ENCODE measurements at regions not wholly inside any gene's neighbourhood (a gene's known extent, or its start where the extent isn't known, plus 50 kb on each side); places are given as distances from the start of the nearest gene placed in this dataset.

DNA sequence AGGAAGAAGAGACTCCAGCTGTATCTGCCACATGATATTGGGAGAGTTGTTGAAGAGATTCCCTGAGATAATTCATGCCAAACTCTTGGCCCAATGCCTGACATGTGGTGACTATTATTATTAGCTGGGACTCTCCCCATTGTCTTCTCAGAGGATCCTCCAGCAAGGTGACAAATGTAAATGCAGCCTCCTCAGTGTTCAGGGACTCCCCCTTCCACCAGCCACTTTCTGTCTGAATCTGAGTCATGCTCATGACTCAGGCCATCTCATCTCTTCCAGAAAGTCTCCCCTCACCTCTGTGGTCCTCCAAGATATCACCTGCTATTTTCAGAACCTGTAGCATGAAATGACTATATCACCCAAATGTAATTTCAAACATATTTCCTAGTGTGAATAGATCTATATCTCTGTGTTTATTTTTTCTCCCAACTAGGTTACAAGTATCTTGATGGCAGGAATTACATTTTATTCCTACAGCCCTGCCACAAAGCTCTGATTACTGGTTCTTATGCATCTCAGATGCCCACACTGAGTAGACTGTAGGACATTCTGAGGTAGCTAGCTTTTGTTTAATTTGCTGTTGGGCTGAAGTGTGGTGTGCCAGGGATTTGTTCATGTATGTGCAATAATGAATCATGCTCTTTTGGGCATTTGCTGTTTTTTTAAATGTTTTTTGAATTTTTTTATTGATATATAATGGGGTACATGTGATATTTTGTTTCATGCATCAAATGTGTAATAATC is 126.6 kb upstream of the IL12B start:
- DNase-seq, result no peak
- no peaks in the 10 kb centered on the region for H3K27me3 ChIP-seq
- no peaks in the 10 kb centered on the region for H3K36me3 ChIP-seq
- intact Hi-C loops (cut with DNase I), result no loop called here
- no peak overlapping the region for H3K4me3 ChIP-seq (replicated peaks in 1 of 3)
- no peaks in the 10 kb centered on the region for H3K9me3 ChIP-seq
- H3K4me1 ChIP-seq, result peaks cover 0 to 7% of the 10 kb centered on the region in 2 donors
- H3K27ac ChIP-seq, result no peak overlapping the region
- TF ChIP-seq, protein P1, sequence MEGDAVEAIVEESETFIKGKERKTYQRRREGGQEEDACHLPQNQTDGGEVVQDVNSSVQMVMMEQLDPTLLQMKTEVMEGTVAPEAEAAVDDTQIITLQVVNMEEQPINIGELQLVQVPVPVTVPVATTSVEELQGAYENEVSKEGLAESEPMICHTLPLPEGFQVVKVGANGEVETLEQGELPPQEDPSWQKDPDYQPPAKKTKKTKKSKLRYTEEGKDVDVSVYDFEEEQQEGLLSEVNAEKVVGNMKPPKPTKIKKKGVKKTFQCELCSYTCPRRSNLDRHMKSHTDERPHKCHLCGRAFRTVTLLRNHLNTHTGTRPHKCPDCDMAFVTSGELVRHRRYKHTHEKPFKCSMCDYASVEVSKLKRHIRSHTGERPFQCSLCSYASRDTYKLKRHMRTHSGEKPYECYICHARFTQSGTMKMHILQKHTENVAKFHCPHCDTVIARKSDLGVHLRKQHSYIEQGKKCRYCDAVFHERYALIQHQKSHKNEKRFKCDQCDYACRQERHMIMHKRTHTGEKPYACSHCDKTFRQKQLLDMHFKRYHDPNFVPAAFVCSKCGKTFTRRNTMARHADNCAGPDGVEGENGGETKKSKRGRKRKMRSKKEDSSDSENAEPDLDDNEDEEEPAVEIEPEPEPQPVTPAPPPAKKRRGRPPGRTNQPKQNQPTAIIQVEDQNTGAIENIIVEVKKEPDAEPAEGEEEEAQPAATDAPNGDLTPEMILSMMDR (IDR thresholded peaks at IDR 0.05), result no peak

DNA sequence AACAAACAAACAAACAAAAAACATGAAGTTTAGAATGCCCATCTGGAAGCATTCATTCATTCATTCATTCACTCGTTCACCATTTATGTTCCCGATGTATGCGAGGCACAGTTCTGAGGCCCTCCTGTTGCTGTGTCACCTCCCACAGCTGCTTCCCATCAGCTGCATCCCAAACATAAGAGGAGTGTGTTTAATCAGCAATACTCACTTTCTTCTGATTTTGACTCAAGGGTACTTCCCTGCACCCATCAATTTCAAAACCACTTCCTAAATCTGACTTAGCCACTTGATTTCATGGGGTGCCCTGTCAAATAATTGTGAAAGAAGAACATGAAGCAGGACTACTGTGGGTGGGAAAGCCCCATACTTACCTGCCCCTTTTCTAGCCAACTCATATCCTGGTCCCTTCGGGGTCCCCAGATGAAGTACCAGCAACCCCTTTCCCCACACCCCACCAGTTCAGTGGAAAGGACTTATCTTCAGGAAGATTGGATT is 128.0 kb upstream of the IL12B start:
- Histone ChIP-seq H3K4me1 (peaks cover 8 to 20% of the 10 kb centered on the region in 2 donors), H3K4me3 (replicated peaks in 1 of 3) (no peak overlapping the region), H3K9me3 (no peaks in the 10 kb centered on the region), H3K27ac (no peak overlapping the region), H3K36me3 (no peaks in the 10 kb centered on the region), H3K27me3 (no peaks in the 10 kb centered on the region)
- intact Hi-C loops (cut with DNase I), result no loop called here
- TF ChIP-seq, protein P1 (IDR thresholded peaks at IDR 0.05), result no peak
- no peak for TF ChIP-seq POLR2A (IDR thresholded peaks at IDR 0.05)
- WGBS, 2 donors, result 82 to 92% methylated on average over 4 of the region's 4 CpGs
- DNase-seq, result no peak

DNA sequence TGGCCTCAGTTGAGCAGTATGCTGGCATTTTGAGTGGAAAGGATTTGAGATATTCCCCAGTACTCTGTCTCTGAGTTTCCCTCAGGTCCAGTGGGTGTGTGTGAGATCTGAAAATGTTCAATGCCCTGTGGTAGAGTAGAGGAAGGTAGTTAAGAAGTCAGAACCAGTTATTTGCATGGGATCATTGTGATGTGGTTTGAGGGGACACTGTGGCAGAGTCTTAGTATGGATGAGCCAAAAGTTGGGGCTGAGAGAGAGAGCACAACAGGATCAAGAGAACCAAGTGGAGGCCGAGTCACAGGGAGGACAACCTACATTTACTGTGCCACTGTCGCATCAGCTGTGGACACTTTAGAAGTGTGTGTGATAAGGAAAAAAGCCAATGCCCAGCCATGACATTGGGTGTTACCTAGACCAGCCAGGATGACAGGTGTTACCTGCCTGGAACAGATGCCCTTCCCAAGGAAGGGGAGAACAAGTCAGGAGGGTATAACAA is 128.9 kb upstream of the IL12B start:
- DNase-seq, result no peak
- no peak overlapping the region for H3K27ac ChIP-seq
- no peaks in the 10 kb centered on the region for H3K9me3 ChIP-seq
- H3K4me1 ChIP-seq, result peaks cover 8 to 22% of the 10 kb centered on the region in 2 donors
- no peaks in the 10 kb centered on the region for H3K36me3 ChIP-seq
- no peaks in the 10 kb centered on the region for H3K27me3 ChIP-seq
- WGBS, 2 donors, result 91 to 95% methylated on average over 2 of the region's 2 CpGs
- H3K4me3 ChIP-seq (replicated peaks in 1 of 3), result no peak overlapping the region
- intact Hi-C loops (cut with DNase I), result no loop called here
- TF ChIP-seq POLR2A (IDR thresholded peaks at IDR 0.05), result no peak
- TF ChIP-seq, protein P1 (IDR thresholded peaks at IDR 0.05), result no peak

DNA sequence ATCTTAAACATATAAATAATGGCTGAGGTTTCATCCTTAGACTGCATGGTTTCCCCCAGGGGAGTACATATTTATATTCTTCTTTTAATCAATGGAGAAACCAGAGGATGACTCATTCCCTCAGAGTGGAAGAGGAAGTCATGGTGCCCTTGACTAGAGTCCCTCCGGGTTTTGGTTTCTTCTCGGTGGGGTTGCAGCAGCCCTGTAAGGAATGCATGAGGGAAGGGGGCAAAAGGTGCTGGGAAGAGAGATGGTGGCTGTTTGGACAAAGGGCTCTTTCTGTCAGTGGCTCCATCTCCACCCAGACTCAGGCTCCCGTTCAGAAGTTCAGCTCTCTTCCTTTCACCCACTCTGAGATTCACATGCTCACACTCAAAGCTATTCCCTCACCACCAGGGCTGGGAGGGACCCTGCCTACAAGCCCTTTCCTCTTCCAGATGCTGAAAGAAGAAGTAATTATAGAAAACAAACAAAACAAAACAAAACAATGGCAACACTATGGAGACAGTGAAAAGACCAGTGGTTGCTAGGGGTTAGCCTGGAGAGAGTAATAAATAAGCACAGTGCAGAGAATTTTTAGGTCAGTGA is 129.8 kb upstream of the IL12B start:
- DNase-seq, result no peak
- TF ChIP-seq, protein P1 (IDR thresholded peaks at IDR 0.05), result no peak
- no peak for TF ChIP-seq POLR2A (IDR thresholded peaks at IDR 0.05)
- Histone ChIP-seq H3K9me3 (no peaks in the 10 kb centered on the region), H3K4me1 (peaks cover 8 to 22% of the 10 kb centered on the region in 2 donors), H3K27ac (no peak overlapping the region), H3K4me3 (replicated peaks in 1 of 3) (no peak overlapping the region), H3K36me3 (no peaks in the 10 kb centered on the region), H3K27me3 (no peaks in the 10 kb centered on the region)
- WGBS, 2 donors, result 70 to 81% methylated on average over 3 of the region's 3 CpGs
- intact Hi-C loops (cut with DNase I), result no loop called here
